Immature natural killer cell (primary cell): ENCODE measurements at regions not wholly inside any gene's neighbourhood (a gene's known extent, or its start where the extent isn't known, plus 50 kb on each side); places are given as distances from the start of the nearest gene placed in this dataset.

Experiments
- DNase-seq, 3 donors: peaks; one replicate each; pipeline ENCODE4 v3.0.0; 2022; ENCODE audit warnings: mixed read lengths in 1 of 3
- H3K27ac Mint-ChIP-seq, 6 donors: one replicate each; pipeline ENCODE4 v1.8.0; 2020; ENCODE audit warnings: mixed read lengths in 6 of 6, mild to moderate bottlenecking in 5 of 6, inconsistent platforms in 4 of 6, moderate library complexity in 3 of 6
- H3K27me3 Mint-ChIP-seq, 3 donors: one replicate each; pipeline ENCODE4 v1.8.0; 2020 to 2021; ENCODE audit warnings: low read depth in 3 of 3, mild to moderate bottlenecking in 3 of 3, mixed read lengths in 3 of 3, moderate library complexity in 3 of 3, inconsistent platforms in 1 of 3
- H3K36me3 Mint-ChIP-seq, 3 donors: one replicate each; pipeline ENCODE4 v1.8.0; 2020; ENCODE audit warnings: mixed read lengths in 3 of 3, inconsistent platforms in 2 of 3, mild to moderate bottlenecking in 2 of 3
- H3K4me1 Mint-ChIP-seq, 2 donors: one replicate each; pipeline ENCODE4 v1.8.0; 2020; ENCODE audit warnings: inconsistent platforms in 2 of 2, mild to moderate bottlenecking in 2 of 2, mixed read lengths in 2 of 2, moderate library complexity in 1 of 2
- H3K4me3 Mint-ChIP-seq, 5 donors: one replicate each; pipeline ENCODE4 v1.8.0; 2020; ENCODE audit warnings: mild to moderate bottlenecking in 5 of 5, mixed read lengths in 5 of 5, inconsistent platforms in 3 of 5, moderate library complexity in 3 of 5
- H3K9me3 Mint-ChIP-seq, 6 donors: one replicate each; pipeline ENCODE4 v1.8.0; 2020; ENCODE audit warnings: mild to moderate bottlenecking in 6 of 6, mixed read lengths in 6 of 6, inconsistent platforms in 4 of 6, moderate library complexity in 3 of 6

DNA sequence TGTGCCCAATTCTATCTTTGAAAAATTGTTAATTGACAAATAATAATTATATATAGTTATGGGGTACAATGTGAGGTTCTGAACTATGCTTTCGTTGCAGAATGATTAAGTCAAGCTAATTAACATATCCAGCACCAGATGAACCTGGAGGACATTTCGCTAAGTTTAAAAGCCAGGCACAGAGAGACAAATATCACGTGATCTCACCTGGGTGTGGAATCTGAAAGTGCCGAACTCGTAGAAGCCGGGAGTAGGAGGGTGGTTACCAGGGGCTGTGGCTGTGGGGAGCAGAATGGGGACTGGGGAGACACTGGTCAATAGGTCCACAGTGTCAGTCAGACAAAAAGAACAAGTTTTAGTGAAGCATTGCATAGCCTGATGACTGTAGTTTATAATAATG, 332.9 kb upstream of the SHH start:
- Mint-ChIP-seq H3K27ac (no peak overlapping the region), H3K9me3 (peaks cover 0 to 3% (median 0%) of the 10 kb centered on the region in 6 donors), H3K4me1 (no peaks in the 10 kb centered on the region)

DNA sequence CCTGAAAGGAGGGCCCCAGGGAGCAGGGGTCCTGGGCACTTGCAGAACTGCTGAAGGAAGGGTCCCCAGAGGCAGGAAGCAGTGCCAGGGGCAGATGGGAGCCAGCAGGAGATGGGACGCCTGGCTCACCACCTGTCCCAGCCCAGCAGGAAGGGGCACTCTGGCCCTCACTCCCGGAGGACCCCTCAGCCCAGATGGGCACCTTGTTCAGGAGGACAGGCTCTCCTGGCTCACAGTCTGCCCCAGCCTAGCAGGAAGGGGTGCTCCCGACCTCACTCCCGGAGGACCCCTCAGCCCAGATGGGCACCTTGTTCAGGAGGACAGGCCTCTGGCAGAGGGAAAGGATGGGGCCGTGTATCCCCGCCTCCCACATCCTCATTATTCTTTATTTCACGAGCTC, 331.4 kb upstream of the SHH start:
- peaks cover 0 to 4% (median 0%) of the 10 kb centered on the region in 6 donors for H3K9me3 Mint-ChIP-seq
- H3K4me3 Mint-ChIP-seq: no peak overlapping the region
- no peaks in the 10 kb centered on the region for H3K36me3 Mint-ChIP-seq
- H3K27me3 Mint-ChIP-seq: peaks cover 0 to 9% (median 3%) of the 10 kb centered on the region in 3 donors
- H3K4me1 Mint-ChIP-seq: no peaks in the 10 kb centered on the region
- no peak for DNase-seq
- no peak overlapping the region for H3K27ac Mint-ChIP-seq

More for the DNA sequence above, 332.9 kb upstream of the SHH start:
- DNase-seq: no peak
- no peaks in the 10 kb centered on the region for H3K36me3 Mint-ChIP-seq
- H3K27me3 Mint-ChIP-seq: peaks cover 0 to 9% (median 3%) of the 10 kb centered on the region in 3 donors
- no peak overlapping the region for H3K4me3 Mint-ChIP-seq

DNA sequence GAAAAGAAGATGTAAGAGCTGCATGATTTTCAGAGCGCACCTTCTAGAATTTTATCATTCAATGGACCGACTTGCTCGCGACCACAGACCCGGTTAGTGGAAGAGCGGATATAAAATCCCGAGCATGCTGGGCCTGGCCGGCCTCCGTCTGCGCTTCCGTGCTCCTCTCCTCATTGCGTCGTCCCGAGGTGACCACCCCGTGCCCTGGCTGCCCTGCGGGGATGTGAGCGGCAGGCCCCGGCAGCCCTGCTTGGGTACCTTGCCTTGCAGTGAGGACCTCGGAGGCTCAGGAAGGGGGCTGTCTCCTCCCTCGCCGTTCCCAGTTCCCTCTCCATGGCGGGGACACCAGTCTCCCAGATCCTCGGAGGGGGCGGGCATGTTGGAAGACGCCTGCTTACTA, 330.9 kb upstream of the SHH start:
- DNase-seq: no peak
- H3K4me3 Mint-ChIP-seq: no peak overlapping the region
- H3K27me3 Mint-ChIP-seq: peaks cover 0 to 11% (median 3%) of the 10 kb centered on the region in 3 donors
- no peak overlapping the region for H3K27ac Mint-ChIP-seq
- no peaks in the 10 kb centered on the region for H3K4me1 Mint-ChIP-seq
- H3K9me3 Mint-ChIP-seq: peaks cover 0 to 4% (median 0%) of the 10 kb centered on the region in 6 donors
- H3K36me3 Mint-ChIP-seq: no peaks in the 10 kb centered on the region

DNA sequence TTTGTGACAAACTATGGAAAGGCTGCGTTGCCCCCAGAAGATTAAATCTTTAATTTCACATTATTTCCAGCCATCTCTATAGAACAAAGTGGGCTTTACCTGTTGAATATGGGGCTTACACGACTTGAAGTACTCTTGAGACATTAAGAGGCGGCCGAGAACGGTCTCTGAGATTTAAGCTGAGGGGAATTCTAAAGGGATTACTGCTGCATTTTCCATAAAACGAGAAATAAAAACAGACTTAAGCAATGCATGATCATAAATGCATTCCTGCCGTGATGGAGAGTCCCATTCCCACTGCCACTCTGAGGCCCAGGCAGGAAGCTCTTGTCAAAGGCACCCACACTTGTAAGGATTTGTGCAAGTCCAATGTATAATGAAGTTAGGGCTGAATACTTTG, 329.7 kb upstream of the SHH start:
- Mint-ChIP-seq H3K4me1 (no peaks in the 10 kb centered on the region), H3K9me3 (peaks cover 0 to 4% (median 0%) of the 10 kb centered on the region in 6 donors), H3K27me3 (peaks cover 0 to 7% (median 3%) of the 10 kb centered on the region in 3 donors), H3K4me3 (no peak overlapping the region), H3K36me3 (no peaks in the 10 kb centered on the region), H3K27ac (no peak overlapping the region)
- DNase-seq: no peak

DNA sequence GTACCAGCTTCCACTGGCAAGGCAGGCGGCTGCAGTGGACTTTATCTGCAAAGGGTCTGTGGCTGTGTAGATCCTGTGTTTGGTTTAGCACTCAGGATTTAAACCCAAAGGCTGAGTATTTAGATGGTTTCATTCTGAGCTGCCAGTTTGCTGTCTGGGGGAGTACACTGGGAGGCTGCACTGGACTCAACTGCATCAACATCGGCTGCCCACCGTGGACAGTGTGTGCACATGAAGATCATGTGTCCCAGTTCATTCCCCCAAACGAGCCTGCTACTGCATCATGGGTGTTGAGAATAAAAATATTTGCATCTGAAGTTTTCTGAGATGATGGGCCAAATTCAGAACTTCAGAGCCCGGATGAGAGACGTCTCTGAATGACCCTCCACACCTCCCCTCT, 328.6 kb upstream of the SHH start:
- peaks cover 0 to 4% (median 0%) of the 10 kb centered on the region in 6 donors for H3K9me3 Mint-ChIP-seq
- DNase-seq: no peak
- H3K27ac Mint-ChIP-seq: no peak overlapping the region
- peaks cover 0 to 4% (median 4%) of the 10 kb centered on the region in 3 donors for H3K27me3 Mint-ChIP-seq
- H3K36me3 Mint-ChIP-seq: no peaks in the 10 kb centered on the region
- no peaks in the 10 kb centered on the region for H3K4me1 Mint-ChIP-seq
- no peak overlapping the region for H3K4me3 Mint-ChIP-seq

DNA sequence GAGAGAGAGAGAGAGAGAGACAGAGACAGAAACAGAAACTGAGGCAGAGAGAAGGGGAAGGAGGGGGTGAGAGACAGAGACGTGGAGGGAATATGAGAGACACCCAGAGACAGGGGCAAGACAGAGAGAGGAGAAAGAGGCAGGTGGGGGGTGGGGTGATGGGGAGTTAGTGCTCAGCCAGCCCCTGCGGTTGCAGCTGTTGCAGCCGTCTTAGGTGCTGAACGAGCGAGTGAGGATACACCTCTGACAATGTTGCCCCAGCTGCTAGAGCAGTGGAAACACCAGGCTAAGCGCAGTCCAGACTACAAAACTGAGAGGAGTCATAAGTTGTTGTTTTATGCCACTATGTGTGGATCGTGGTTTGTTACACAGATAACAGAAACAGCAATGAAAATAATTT, 328.2 kb upstream of the SHH start:
- no peaks in the 10 kb centered on the region for H3K4me1 Mint-ChIP-seq
- DNase-seq: no peak
- H3K27ac Mint-ChIP-seq: no peak overlapping the region
- no peak overlapping the region for H3K4me3 Mint-ChIP-seq
- peaks cover 0 to 6% (median 2%) of the 10 kb centered on the region in 3 donors for H3K27me3 Mint-ChIP-seq
- peaks cover 0 to 1% (median 0%) of the 10 kb centered on the region in 6 donors for H3K9me3 Mint-ChIP-seq
- H3K36me3 Mint-ChIP-seq: no peaks in the 10 kb centered on the region

DNA sequence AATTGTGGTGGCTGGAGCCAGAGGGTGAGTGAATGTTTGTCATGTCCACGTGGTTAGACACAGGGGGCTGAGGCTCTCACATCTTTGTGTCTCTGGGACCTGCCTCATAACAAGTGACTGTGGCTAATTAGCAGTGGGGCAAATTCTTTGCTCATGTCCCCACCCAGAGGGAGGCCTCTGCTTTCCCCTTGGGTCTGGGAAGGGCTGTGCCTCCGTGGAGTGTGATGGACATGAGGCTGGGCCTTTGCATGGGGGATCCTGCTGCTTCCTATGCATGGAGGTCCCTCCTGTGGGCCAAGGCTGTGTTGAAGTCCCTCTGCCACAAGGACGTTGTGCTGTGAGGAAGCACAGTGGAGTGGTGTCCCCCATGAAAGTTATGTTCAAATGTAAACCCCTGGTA, 327.4 kb upstream of the SHH start:
- H3K36me3 Mint-ChIP-seq: no peaks in the 10 kb centered on the region
- H3K9me3 Mint-ChIP-seq: peaks cover 0 to 1% (median 0%) of the 10 kb centered on the region in 6 donors
- H3K4me3 Mint-ChIP-seq: no peak overlapping the region
- no peaks in the 10 kb centered on the region for H3K4me1 Mint-ChIP-seq
- H3K27me3 Mint-ChIP-seq: peaks cover 0 to 4% (median 4%) of the 10 kb centered on the region in 3 donors
- no peak for DNase-seq
- H3K27ac Mint-ChIP-seq: no peak overlapping the region

DNA sequence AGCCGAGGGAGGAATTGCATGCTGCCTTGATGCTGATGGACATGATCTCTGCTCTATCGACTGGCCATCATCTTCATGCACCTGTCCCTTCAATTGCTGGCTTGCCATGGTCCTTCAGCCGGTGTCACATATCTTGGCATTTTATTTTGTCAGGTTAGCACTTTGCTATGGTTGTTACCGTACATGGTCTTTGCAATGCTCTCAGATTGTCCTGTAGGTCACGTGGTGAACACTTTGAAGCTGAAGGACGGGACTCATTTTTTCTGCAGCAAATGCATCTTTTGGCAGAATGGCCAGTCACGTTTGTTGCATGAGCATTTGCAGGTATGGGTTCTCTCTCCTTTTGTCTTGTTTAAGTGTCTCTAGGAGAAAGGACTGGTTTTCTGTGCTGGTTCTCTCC, 326.8 kb upstream of the SHH start:
- H3K27ac Mint-ChIP-seq: no peak overlapping the region
- no peaks in the 10 kb centered on the region for H3K4me1 Mint-ChIP-seq
- peaks cover 0 to 4% (median 4%) of the 10 kb centered on the region in 3 donors for H3K27me3 Mint-ChIP-seq
- no peak for DNase-seq
- no peak overlapping the region for H3K4me3 Mint-ChIP-seq
- peaks cover 0 to 1% (median 0%) of the 10 kb centered on the region in 6 donors for H3K9me3 Mint-ChIP-seq
- H3K36me3 Mint-ChIP-seq: no peaks in the 10 kb centered on the region

DNA sequence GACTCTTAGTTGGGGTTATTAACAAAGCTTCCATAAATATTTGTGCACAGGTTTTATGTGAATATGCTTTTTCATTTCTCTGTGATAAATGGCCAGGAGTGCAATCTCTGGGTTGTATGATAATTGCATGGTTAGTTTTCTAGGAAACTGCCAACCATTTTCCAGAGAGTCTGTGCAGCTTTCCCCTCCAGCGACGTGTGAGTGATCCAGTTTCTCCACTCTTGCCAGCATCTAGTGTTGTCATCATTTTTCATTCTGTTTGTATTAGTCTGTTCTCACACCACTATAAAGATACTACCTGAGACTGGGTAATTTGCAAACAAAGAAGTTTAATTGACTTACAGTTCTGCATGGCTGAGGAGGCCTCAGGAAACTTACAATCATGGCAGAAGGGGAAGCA, 319.6 kb upstream of the SHH start:
- peaks cover 0 to 4% (median 4%) of the 10 kb centered on the region in 3 donors for H3K27me3 Mint-ChIP-seq
- no peaks in the 10 kb centered on the region for H3K4me1 Mint-ChIP-seq
- H3K9me3 Mint-ChIP-seq: no peaks in the 10 kb centered on the region
- H3K36me3 Mint-ChIP-seq: no peaks in the 10 kb centered on the region
- DNase-seq: no peak
- no peak overlapping the region for H3K4me3 Mint-ChIP-seq
- no peak overlapping the region for H3K27ac Mint-ChIP-seq

DNA sequence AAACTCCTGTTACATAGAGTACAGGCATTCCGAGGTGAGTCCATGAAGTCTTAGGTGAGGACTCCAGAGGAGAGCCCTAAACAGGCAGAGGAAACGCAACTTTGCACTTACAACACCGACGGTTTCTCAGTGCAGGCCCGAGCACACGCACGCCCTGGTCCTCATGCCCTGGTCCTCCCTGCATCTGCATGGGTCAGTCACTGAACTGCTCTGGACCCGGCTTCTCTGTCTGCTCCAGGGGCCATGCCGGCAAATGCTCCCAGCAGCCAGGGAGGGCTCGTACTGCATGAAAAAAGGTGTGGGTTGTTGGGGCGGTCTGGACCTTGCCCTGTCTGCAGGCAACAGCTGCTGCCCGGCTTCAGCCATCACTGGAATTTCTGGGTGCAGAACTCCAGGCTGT, 317.3 kb upstream of the SHH start:
- Mint-ChIP-seq H3K27ac (no peak overlapping the region), H3K4me3 (no peak overlapping the region), H3K36me3 (no peaks in the 10 kb centered on the region), H3K9me3 (no peaks in the 10 kb centered on the region), H3K4me1 (no peaks in the 10 kb centered on the region), H3K27me3 (peaks cover 0 to 2% (median 2%) of the 10 kb centered on the region in 3 donors)
- DNase-seq: no peak

DNA sequence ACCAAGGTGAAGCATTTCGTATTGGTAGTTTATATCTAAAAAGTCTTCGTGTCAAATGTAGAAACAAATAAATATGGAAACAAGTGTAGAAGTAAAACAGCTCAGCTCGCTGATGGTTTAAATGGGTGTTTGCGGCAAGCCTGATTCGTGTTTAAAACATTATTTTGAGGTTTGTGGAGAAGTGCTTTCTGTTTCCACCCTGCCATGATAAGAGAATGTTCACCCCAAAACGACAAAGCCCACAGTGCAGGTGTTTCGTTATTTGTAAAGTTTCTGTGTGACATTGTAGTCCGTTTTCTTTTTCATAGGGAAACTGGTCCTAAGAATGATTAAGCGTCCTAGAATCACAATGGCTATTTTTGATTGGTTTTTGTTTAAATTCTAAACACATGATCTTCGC, 316.2 kb upstream of the SHH start:
- peaks cover 0 to 2% (median 2%) of the 10 kb centered on the region in 3 donors for H3K27me3 Mint-ChIP-seq
- H3K4me1 Mint-ChIP-seq: no peaks in the 10 kb centered on the region
- H3K36me3 Mint-ChIP-seq: no peaks in the 10 kb centered on the region
- no peaks in the 10 kb centered on the region for H3K9me3 Mint-ChIP-seq
- no peak overlapping the region for H3K27ac Mint-ChIP-seq
- no peak overlapping the region for H3K4me3 Mint-ChIP-seq
- no peak for DNase-seq

DNA sequence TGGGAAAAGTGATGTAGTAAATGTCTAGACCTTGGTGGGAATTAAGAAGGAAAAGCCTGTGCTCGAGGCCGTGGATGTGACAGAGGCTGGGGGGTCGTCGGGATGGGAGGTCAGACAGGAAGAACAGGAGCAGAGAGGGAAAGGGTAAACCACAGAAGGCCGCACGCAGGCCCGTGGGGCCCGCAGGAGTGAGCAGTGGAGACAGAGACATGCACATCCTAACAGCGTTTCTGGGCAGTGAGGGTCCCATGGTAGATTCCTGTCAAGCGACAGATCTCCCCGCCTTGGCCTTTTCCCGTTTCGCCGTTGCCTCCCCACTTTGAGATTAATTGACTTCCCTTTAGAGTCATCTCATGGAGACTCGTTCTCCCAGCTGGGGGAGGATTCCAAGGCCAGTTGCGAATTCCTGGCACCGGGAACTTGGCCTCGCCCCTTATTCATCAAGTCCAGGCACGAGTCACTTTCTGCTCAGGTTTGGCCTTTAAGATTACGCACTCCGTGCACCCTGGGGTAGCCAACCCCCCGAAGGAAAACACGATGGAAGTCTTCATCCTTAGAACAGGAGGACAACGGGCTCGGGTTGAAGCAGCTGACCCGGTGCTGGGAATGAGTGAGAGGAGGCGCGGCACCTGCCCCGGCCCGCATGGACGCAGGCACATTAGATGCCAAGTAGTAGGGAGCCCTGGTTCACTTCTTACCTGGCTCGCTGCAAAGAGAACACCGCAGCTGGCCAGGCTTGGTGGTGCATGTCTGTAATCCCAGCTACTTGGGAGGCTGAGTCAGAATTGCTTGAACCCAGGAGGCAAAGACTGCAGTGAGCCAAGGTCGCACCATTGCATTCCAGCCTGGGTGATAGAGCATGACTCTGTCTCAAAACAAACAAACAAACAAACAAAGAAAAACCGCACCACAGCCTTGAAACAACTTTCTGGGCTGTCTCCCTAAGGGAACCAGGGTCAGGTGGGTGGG, 315.2 kb upstream of the SHH start:
- H3K27me3 Mint-ChIP-seq: peaks cover 0 to 2% (median 2%) of the 10 kb centered on the region in 3 donors
- H3K9me3 Mint-ChIP-seq: no peaks in the 10 kb centered on the region
- H3K4me1 Mint-ChIP-seq: no peaks in the 10 kb centered on the region
- H3K4me3 Mint-ChIP-seq: no peak overlapping the region
- DNase-seq: no peak
- H3K36me3 Mint-ChIP-seq: no peaks in the 10 kb centered on the region
- H3K27ac Mint-ChIP-seq: no peak overlapping the region

DNA sequence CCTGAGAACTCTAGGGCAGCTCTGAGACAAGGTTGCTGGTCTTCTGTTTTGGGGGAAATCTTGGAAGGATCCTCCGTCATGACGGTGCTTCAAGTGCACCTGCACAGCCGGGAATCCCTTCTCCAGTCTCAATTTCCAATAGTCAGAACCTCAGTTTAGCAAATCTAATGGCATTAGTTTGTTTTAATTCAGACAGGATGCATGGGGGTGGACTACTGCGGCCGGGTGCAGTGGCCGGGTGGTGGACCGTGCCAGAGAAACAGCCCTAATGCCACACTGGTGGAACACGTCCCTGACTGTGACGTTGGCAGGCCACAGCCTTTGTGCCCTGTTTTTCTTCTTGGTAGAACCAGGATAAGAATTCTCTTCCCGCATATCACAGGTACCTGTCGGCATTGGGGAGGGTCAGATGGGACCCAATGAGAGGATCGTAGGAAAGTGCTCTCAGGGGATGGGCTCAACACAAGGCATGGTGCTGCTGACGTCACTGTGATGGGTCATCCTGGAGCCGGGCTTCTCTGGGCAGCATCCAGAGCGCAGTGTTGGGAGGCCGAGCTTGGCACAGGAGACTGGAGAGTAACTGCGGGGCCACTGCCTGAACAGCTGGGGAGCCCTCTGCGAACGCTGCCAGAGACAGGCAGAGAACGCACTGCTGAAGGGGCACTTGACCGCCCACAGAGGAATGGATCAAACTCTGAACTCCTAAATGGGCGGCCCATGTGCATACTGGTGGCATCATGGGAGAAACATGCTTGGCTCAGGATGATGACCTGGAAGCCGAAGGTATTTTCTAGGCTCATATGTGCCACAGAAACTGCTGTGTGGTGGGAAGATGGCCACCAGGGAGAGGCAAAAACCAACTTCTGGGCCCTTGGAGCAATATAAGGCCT, 313.8 kb upstream of the SHH start:
- no peaks in the 10 kb centered on the region for H3K9me3 Mint-ChIP-seq
- H3K36me3 Mint-ChIP-seq: no peaks in the 10 kb centered on the region
- H3K27me3 Mint-ChIP-seq: peaks cover 0 to 2% (median 0%) of the 10 kb centered on the region in 3 donors
- no peak overlapping the region for H3K27ac Mint-ChIP-seq
- DNase-seq: no peak
- H3K4me1 Mint-ChIP-seq: no peaks in the 10 kb centered on the region
- H3K4me3 Mint-ChIP-seq: no peak overlapping the region

DNA sequence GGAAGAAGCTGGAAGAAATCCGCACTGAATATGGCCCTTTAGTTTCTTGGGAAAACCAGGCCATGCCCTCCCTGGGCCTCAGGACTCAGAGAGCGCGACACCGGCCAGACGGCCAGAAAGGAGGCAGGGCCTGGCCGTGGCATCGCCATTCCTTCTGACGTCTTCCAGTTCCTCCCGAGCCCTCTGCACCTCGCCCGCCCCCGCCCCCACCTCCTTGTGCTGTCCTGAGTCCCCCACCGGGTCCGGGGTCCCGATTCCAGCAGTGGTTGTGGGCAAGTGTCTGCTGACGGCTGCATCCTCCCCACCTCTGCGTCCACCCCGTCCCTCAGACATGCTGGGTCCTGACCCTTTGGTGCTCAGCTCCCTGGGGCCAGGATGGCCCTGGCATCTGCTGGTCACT, 312.1 kb upstream of the SHH start:
- H3K4me1 Mint-ChIP-seq: no peaks in the 10 kb centered on the region
- H3K27ac Mint-ChIP-seq: no peak overlapping the region
- no peak overlapping the region for H3K4me3 Mint-ChIP-seq
- H3K27me3 Mint-ChIP-seq: peaks cover 0 to 3% (median 2%) of the 10 kb centered on the region in 3 donors
- H3K9me3 Mint-ChIP-seq: no peaks in the 10 kb centered on the region
- DNase-seq: no peak
- no peaks in the 10 kb centered on the region for H3K36me3 Mint-ChIP-seq
